Osteoblast (primary cell): ENCODE measurements at regions not wholly inside any gene's neighbourhood (a gene's known extent, or its start where the extent isn't known, plus 50 kb on each side); places are given as distances from the start of the nearest gene placed in this dataset.

Source experiments
- DNase-seq: peaks from one replicate; pipeline ENCODE4 v3.0.0; 2011; ENCODE audit warnings: low spot score, mixed read lengths; ENCODE audit not compliant: insufficient read length; ENCODE audit errors: missing footprints
- H2AFZ ChIP-seq: 2 replicates; pipeline ENCODE4 v1.6.0; 2011; ENCODE audit warnings: mild to moderate bottlenecking, low read length
- H3K27ac ChIP-seq: 2 replicates; pipeline ENCODE4 v1.5.1; 2011; ENCODE audit warnings: mild to moderate bottlenecking, low read depth, low read length, moderate library complexity
- H3K27me3 ChIP-seq: 2 replicates; pipeline ENCODE4 v1.6.0; 2012; ENCODE audit warnings: mild to moderate bottlenecking, control low read depth, inconsistent platforms, low read length, moderate library complexity; ENCODE audit not compliant: insufficient read depth
- H3K36me3 ChIP-seq: 2 replicates; pipeline ENCODE4 v1.5.1; 2011; ENCODE audit warnings: mild to moderate bottlenecking, low read length, control low read depth, moderate library complexity; ENCODE audit not compliant: insufficient read depth
- H3K4me1 ChIP-seq: 2 replicates; pipeline ENCODE4 v1.5.1; 2011; ENCODE audit warnings: mild to moderate bottlenecking, low read length, control low read depth, moderate library complexity; ENCODE audit not compliant: insufficient read depth
- H3K4me2 ChIP-seq: 2 replicates; pipeline ENCODE4 v1.6.0; 2011; ENCODE audit warnings: mild to moderate bottlenecking, low read length; ENCODE audit not compliant: insufficient read depth
- H3K4me3 ChIP-seq: fragments of 200-600 bp; sonication (generic); 3 replicates; pipeline ENCODE4 v1.5.1; 2012; ENCODE audit warnings: mild to moderate bottlenecking, low read length, inconsistent platforms; ENCODE audit not compliant: insufficient read depth
- H3K79me2 ChIP-seq: 2 replicates; pipeline ENCODE4 v1.6.0; 2012; ENCODE audit warnings: mild to moderate bottlenecking, low read length, control low read depth, inconsistent platforms; ENCODE audit not compliant: insufficient read depth
- H3K9me3 ChIP-seq: 2 replicates; pipeline ENCODE4 v1.5.1; 2011; ENCODE audit warnings: low read depth, low read length, control low read depth
- H4K20me1 ChIP-seq: 2 replicates; pipeline ENCODE4 v1.6.0; 2012; ENCODE audit warnings: mild to moderate bottlenecking, low read length, control low read depth; ENCODE audit not compliant: insufficient read depth
- TF ChIP-seq, protein P1 (sequence below): IDR thresholded peaks from 2 replicates; pipeline ENCODE4 v1.5.1; 2011; ENCODE audit warnings: mild to moderate bottlenecking, low read depth, low read length, moderate library complexity; ENCODE audit errors: extremely low read depth

DNA sequence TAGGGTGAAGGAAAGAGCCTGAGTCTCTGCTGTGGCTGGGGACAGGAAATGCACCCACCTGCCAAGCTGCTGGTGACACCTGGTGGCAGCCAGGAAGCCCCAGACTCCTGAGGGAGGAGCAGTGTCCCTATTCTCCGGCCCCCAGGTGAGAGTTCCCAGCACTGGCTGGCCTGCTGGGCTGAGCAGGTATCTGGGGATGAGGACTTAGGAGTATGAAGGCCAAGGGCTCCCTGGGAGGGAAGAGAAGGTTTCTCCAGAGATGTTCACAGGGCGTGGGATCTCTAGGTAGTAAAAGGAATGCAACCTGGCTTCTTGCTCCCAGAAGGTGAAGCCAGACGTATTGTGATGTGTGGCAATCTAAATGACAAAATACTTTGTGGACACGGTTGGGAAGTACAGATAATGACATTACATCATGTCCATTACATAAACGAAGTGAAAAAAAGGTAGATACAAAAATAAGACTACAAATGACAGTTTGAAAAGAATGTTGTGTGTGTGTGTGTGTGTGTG is 75.8 kb upstream of the SLC1A4 start:
- no peak for DNase-seq
- TF ChIP-seq, protein P1, sequence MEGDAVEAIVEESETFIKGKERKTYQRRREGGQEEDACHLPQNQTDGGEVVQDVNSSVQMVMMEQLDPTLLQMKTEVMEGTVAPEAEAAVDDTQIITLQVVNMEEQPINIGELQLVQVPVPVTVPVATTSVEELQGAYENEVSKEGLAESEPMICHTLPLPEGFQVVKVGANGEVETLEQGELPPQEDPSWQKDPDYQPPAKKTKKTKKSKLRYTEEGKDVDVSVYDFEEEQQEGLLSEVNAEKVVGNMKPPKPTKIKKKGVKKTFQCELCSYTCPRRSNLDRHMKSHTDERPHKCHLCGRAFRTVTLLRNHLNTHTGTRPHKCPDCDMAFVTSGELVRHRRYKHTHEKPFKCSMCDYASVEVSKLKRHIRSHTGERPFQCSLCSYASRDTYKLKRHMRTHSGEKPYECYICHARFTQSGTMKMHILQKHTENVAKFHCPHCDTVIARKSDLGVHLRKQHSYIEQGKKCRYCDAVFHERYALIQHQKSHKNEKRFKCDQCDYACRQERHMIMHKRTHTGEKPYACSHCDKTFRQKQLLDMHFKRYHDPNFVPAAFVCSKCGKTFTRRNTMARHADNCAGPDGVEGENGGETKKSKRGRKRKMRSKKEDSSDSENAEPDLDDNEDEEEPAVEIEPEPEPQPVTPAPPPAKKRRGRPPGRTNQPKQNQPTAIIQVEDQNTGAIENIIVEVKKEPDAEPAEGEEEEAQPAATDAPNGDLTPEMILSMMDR: no peak

DNA sequence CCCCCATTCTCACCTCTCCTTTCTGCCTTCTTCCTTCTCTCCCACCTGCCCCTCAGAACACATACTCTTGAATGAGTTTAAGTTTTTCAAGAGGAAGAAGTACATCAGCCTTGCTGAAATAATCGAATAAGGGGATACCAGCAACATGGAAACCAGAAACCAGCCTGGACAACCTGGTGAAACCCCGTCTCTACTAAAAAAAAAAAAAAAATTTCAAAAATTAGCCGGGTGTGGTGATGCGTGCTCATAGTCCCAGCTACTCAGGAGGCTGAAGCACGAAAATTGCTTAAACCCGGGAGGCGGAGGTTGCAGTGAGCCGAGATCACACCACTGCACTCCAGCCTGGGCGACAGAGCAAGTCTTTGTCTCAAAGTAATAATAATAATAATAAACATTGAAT is 75.0 kb upstream of the SLC1A4 start:
- Histone ChIP-seq H3K36me3 (no peaks in the 10 kb centered on the region), H3K79me2 (no peaks in the 10 kb centered on the region), H3K4me1 (no peaks in the 10 kb centered on the region), H4K20me1 (no peaks in the 10 kb centered on the region), H2AFZ (no peak overlapping the region), H3K4me3 (no peak overlapping the region), H3K4me2 (no peak overlapping the region), H3K27ac (no peak overlapping the region), H3K9me3 (no peaks in the 10 kb centered on the region), H3K27me3 (peaks cover 5% of the 10 kb centered on the region)
- no peak for DNase-seq
- TF ChIP-seq, protein P1: no peak

More for the DNA sequence above, 75.8 kb upstream of the SLC1A4 start:
- no peak overlapping the region for H3K27ac ChIP-seq
- no peaks in the 10 kb centered on the region for H3K79me2 ChIP-seq
- H3K9me3 ChIP-seq: no peaks in the 10 kb centered on the region
- no peaks in the 10 kb centered on the region for H3K36me3 ChIP-seq
- no peaks in the 10 kb centered on the region for H3K4me1 ChIP-seq
- peaks cover 9% of the 10 kb centered on the region for H3K27me3 ChIP-seq
- no peak overlapping the region for H3K4me2 ChIP-seq
- H3K4me3 ChIP-seq: no peak overlapping the region
- H2AFZ ChIP-seq: no peak overlapping the region
- H4K20me1 ChIP-seq: no peaks in the 10 kb centered on the region

DNA sequence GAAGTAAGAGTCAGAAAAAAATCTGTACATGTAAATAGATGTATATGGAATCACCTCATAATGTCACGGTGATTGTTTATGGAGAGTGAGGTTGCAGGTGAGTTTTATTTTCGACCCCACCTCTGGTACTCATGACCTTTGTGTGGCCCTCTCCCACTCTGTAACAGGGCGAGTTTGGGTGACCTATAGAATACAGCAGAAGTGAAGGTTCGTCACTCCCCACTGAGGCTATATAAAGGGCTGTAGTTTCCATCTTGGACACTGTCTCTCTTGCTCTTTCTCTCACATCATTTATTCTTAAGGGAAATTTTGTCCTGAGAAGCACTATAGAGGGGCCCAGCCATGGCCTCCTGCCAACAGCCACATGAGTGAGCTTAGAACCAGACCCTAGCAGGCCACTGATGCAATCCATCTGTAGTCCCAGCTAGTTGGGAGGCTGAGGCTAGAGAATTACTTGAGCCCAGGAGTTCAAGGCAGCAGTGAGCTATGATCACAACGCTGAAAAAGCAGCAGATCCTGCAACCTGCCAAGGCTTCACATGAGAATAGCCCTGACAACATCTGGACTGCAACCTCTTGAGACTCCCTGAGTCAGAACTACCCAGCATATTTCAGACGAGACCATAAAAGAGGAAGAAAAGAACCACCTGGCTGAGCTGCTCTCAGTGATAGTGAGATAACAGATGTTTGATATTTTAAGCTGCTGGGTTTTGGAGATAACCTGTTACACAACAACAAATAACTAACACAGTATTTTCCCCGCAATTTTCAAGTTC is 74.3 kb upstream of the SLC1A4 start:
- TF ChIP-seq, protein P1: no peak
- peaks cover 5% of the 10 kb centered on the region for H3K27me3 ChIP-seq
- no peaks in the 10 kb centered on the region for H3K79me2 ChIP-seq
- no peaks in the 10 kb centered on the region for H3K36me3 ChIP-seq
- no peak overlapping the region for H3K4me3 ChIP-seq
- H3K27ac ChIP-seq: no peak overlapping the region
- H4K20me1 ChIP-seq: no peaks in the 10 kb centered on the region
- no peaks in the 10 kb centered on the region for H3K4me1 ChIP-seq
- H3K4me2 ChIP-seq: no peak overlapping the region
- H2AFZ ChIP-seq: no peak overlapping the region
- peak; percentile 36 for DNase-seq
- no peaks in the 10 kb centered on the region for H3K9me3 ChIP-seq

DNA sequence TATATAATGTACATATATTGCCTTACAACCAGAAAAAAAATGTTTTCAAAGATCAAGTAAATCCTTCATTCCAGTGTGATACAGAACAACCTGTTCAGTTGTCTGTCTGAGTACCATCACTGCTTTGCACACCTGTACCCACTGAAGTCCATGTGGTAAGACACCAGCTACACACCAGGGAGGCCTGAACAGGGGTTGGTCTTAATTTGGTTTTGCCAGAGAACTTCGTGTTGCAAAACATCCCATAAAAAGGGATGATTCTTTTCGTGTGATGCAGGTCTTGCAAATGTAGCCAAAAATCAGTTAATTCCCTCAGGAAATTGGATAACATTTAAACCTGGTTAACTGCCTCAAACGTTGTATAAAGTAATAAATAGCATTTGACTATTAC is 73.7 kb upstream of the SLC1A4 start:
- TF ChIP-seq, protein P1: no peak
- no peaks in the 10 kb centered on the region for H3K9me3 ChIP-seq
- no peaks in the 10 kb centered on the region for H3K36me3 ChIP-seq
- no peak overlapping the region for H3K4me3 ChIP-seq
- no peak overlapping the region for H3K4me2 ChIP-seq
- H3K79me2 ChIP-seq: no peaks in the 10 kb centered on the region
- no peaks in the 10 kb centered on the region for H3K4me1 ChIP-seq
- H3K27ac ChIP-seq: no peak overlapping the region
- H3K27me3 ChIP-seq: peaks cover 4% of the 10 kb centered on the region
- no peaks in the 10 kb centered on the region for H4K20me1 ChIP-seq
- H2AFZ ChIP-seq: peak overlapping the region; percentile 20
- DNase-seq: peak; percentile 23
